GM18511 (cell line): ENCODE measurements at regions not wholly inside any gene's neighbourhood (a gene's known extent, or its start where the extent isn't known, plus 50 kb on each side); places are given as distances from the start of the nearest gene placed in this dataset.
"Not testable (repeated sequence)": the region's sequence is repeated elsewhere in the genome, so short reads cannot be mapped to it uniquely, and the experiment has no call there.

Experiments
- ATAC-seq: cut with Tn5 transposase; IDR thresholded peaks from one replicate; pipeline ENCODE4 v1.9.1; 2021; ENCODE audit warnings: mild to moderate bottlenecking, moderate library complexity; ENCODE audit not compliant: unreplicated experiment

DNA sequence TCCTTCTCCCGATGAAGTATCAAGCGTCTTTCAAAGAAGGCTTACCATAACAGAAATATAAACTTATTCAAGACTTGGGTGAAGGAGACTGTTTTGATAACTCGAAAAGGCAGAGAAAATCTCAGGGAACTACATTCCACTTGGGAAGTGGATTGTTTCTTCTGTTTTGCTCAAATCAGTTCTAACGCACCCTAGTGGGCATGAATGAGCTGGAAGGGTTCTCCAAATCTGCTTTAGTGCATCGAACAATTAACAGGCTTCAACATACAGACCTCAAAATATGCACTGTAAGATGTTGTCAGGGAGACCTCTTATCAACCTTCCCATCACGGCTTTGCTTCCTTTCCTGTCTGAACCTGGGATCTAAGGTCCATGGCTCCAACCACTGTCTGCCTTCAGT lies 392.5 kb downstream of the CD83 start:
- no peak for ATAC-seq

DNA sequence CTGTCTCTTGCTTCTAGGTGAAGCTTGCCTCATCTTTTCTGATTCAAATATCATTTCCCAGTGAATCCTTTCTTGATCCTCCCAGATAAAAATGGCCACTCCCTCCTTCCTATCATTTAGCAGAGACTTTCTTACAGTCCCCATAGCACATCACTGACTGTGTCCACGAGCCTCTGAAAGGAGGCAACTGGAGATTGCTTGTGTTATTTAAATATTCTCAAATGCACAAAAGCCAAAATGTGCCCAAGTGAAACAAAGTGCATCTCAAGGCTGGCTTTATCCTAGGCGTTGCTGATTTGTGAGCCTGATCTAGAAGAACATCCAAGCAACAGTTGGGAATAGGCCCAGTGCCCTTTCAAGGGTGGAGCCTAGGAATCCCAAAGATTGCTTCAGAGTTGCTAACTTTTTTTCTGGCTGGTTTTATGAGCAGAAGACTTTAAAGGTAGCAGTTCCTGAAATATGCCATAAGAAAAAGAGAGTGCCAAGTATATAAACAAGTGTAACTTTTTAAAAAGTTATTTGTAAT lies 393.6 kb downstream of the CD83 start:
- no peak for ATAC-seq

DNA sequence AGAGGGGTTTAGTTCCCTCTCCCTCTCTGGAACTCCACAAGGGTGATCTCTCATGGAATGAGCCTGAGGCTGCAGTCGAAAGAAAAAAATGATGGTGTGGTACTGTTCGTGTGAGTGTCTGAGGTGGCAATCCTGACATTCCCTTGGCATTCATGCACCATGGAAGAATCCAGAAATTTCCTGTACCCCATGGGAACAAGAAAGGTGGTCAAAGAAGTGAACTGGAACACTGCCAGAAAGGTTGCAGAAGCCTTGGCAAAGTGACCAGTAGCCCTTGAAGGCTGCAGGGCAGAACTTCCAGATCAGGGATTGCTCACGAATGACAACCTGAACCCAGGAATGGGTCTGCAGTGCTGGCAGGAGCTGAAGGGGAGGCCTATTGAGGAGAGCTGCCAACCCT lies 394.7 kb downstream of the CD83 start:
- no peak for ATAC-seq

DNA sequence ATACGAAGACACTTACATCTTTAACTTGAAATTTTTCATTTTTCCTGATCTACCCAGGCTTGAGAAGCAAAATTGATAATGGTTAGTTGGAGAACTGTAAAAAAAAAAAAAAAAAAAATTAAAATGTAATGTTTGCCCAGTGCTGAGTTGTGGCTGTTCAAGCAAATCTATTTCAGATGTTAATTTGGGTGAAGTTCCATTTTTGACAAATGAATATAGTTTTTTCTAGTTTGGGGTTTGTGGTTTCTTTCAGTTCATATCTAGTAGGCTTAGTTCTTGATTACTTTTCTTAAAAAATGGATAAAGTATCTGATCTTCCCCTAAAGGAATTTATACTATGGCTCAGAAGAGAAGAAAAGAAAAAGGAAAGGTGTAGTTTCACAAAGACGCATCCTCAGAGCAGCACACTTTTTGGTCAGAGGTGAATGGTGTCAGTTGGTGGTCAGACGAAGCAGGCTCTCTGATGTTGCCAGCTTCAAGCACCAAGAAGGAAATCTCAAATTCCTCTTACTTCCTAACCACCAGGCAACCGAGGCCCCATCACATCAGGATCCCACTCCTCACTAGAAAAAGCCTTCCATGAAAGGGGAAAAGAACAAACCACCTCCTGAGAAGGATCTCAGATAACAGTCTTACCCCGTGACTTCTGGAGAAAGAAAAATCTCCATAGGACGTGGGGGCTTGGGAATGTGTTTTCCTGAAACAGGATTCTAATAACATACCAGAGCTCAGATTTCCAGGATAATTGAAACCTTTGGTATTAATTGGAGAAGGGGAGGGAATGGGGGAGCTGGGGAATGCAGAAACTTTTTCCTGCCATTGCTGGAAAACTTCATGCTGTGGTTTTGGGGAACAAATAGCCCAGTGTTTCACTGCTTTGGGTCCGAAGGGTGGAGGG lies 396.2 kb downstream of the CD83 start:
- ATAC-seq: no peak

DNA sequence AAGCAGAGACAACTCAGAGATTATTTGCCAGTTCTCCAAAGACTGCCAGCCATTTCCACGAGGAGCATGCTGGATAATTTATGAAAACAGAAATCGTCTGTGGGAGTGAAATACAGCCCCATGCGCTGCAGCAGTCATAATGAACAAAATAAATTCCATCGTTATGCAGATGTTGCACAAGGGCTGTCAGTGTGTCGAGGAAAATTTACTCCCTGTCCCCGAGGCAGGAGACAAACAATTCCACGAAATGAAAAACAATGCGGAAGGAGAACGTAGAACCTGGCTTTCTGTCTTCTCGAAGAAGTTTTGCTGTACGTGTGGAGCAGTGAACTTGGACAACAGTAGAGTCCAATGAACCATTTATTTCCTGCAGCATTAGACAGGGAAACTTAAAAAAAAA lies 399.4 kb downstream of the CD83 start:
- no peak for ATAC-seq

DNA sequence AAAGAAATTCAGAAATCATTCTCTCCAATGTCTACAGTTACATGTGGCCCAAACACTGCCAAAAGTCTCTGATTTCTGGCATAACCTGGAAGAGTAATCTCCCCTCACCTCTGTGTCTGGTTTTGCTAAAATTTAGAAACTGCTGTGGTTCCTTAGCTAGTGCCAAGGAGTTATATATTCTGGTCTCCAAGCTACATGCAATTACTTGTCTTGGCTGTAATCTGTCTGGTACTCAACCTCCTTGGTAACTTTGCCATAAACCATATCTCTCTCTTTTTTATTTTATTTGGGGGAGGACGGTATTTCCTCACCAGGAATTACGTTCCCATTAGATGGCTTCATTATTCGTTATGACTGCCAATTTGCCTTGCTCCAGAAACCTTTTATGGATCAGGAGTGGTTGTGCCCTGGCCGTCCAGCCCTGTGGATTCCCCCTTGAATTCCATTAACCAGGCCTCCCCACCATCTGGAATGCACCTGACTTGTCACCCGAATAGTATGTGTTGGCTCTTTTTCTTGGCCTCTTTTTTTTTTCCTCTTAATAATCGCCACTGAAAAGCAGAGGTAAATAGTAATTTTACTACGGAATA lies 400.0 kb downstream of the CD83 start:
- ATAC-seq: no peak

DNA sequence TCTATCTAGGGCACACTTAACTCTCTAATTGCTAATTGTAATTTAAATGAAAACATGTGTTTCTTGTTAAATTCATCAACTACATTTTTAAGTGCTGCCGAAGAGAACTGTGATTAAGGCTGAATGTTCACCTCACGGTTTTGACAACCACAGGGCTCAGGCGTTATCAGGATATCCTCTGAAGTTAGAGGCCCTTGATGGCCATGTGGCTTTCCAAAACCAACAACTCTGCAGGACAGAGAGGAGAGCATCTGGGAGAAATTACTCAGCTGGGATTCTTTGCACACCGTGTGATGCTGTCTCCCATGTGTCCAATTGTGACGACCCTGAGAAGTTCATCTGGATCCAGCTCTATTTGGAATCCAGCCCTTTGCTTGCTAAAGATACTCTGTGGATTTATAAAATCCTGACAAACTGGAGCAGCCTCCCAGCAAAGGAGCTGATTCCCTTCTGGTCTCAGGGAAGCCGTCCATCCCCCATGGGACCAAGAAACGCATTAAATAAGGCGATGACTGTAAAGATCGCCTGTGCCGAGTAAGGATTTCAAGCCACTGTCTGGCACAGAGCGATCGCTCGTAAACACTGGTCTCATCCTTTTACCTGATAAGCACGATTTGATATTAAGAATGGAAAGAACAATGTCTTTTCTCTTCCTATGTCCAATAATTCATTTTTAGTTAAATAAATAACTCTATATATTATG lies 401.1 kb downstream of the CD83 start:
- ATAC-seq: no peak

DNA sequence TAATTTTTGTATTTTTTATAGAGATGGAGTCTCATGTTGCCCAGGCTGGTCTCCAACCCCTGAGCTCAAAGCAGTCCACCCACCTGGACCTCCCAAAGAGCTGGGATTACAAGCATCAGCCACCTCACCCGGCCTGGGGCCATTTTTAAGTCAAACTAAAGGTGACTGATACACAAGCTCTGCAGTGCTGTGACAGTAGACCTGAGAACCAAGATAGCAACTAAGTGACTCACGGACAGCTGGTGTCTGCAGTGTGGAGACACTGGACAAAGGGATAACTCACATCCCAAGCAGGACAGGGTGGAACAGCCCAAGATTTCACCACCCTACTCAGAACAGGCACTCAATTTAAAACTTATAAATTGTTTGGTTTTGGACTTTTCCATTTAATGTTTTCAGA lies 402.5 kb downstream of the CD83 start:
- no peak for ATAC-seq

DNA sequence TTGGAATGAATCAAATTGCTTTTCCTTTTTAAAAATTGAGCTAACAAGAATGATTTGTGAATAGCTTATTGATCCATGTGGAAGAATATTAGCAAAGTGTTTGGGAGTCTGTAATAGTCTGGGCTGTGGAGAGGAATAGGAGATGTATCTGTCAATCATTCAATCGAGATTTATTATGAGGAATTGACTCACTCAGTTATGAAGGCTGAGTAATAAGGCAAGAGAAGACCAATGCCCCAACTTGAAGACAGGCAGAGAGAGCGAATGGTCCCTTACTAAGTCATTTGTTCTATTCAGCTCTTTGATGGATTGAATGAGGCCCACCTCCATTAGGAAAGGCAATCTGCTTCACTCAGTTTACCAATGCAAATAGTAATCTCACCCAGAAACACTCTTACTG lies 403.0 kb downstream of the CD83 start:
- ATAC-seq: no peak

DNA sequence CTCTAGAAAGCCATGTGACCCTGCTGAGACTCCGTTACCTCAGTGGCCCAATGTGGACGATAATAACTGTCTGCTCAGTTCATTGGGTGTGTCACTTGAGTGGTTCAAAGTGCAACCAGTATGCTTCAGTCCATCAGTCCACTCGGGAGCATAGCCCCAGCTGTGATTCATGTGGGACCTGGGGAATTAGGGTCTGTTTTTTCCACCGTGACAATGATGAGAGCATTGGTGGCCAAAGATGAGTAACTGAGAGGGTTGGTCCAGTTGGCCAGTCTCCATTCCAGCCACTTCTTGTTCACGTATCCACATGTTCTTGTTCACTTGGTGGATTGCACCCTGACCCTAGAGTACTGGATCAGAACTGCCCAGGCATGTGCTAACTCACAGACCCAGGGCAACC lies 403.6 kb downstream of the CD83 start:
- no peak for ATAC-seq

DNA sequence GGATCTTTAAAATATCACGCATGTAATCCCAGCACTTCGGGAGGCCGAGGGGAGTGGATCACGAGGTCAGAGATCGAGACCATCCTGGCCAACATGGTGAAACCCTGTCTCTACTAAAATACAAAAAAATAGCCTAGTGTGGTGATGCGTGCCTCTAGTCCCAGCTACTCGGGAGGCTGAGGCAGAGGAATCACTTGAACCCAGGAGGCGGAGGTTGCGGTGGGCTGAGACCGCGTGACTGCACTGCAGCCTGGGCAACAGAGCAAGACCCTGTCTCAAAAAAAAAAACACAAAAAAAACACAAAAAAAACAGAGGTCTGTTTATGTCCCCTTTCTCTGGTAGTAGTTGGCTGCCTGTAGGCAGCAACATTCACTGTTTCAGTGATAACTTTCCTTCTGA lies 404.3 kb downstream of the CD83 start:
- not testable (repeated sequence) for ATAC-seq

DNA sequence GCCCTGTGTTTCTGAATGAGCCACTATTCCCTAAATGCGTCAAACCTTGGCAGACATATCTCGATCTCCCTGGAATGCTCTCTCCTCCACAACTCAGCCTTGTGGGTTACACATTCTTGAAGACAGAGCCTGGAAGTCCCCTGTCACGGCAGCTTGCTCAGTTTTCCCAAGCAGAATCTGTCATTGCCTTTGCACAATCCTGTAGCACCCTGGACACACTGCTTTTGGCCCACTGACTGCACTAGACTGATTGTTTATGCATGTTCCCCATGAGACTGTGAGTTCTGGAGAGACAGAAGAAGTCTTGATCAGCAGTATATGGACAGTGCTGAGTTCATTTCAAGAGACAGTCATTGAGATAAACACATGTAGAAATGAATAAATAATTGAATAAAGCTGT lies 406.7 kb downstream of the CD83 start:
- ATAC-seq: no peak

DNA sequence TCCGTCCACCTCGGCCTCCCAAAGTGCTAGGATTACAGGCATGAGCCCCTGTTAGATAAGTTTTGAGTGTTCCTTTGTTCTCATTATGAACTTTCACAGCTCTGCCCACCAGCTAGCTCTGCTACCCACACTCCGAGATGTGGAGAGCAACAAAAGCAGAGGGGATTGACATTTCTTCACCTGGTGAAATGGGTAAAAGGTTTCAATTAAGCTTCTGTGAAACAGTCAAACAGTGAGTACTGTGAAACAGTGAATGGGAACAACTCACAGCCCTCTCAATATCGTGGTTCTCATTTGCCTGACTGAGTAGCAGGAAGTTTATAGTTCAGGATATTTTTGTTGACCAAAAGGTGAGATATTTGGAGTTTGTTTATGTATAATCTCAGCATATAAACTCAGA lies 412.8 kb downstream of the CD83 start:
- no peak for ATAC-seq

DNA sequence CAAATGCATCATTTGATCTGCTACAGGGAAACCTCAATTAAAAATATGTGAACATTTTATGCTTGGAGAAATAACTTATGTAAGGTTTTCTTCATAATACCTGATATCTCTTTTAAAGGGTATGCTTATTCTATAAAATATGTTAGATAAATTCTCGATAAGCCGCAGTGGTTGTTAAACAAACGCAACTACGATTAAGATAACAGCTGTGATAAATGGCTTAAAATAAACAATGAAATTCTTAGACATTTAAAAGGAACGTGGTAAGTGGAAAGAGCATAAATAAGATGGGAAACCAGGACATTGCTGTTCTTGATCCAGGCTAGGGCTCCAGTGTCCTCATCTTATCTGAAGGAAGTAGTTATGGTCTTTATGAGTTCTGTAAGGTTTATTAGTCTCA lies 415.9 kb downstream of the CD83 start:
- ATAC-seq: no peak

DNA sequence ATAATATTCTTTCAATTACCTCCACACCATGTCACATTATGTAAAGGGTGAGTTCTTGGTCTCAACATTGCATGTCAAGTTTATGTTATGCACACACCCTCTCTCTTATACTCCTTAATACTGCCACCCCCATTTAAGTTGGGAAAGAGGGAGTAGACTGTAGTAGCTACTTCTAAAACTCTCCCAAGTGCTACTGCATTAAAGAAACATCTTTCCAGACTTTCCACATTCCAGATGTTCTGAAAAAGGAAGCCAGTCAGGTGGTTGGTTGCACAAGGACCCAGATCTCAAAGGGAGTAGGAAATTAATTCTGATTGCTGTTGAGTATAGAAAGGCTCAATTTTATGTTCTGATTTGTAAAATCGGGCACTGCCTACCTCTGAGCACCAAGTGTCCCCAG lies 419.5 kb downstream of the CD83 start:
- ATAC-seq: no peak

DNA sequence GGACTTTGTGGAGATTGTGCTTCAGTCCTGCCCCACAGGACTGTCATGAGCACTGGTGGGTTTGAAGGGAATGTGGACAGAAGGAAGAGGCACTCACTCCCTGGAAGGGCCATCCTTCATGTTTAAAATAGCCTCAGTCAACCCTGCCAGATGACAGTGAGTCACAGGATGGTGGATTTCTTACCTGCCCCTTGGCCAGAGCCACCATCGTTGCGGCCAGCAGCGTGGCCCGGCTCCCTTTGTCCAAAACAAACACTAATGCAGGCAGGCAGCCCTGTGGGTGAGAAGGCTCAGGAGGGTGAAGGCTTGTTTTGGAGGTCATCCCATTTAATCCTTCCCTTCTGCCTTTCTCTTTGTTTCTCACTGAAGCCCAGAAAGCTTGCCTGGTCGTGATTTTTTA lies 422.7 kb downstream of the CD83 start:
- ATAC-seq: no peak

DNA sequence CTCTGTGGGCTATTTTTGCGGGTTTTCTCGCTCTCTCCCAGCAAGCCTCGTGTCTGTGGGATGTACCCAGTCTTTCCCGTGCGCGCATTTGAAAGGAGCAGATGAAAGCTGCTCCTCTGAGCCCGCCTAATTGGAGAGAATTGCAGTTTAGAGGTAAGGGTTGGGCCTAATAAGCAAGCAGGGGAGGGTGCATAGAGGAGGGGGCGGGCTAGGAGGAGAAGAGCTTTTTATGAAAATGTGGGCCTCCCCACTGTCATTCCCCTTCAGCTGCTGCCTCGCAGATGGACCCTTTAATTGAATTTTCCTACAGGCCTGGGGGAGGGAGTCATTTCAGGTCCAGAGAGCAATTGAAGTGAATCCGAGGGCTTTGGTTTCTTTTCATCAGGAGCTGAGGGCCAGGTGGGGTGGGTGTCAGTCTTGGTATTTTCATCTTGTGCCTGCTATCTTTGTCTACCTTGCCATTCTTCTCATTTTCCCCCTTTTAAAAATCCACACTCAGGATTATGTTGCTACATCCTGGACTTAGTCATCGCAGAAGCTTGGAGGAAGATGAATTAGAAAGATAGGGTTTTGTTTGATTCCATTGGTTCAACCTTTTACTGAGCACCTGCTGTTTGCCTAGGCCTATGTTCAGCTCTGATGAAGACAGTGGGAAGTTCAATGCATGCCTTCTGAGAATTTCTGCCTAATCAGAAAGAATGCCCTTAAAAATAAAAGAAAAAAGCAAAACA lies 423.4 kb downstream of the CD83 start:
- ATAC-seq: no peak

DNA sequence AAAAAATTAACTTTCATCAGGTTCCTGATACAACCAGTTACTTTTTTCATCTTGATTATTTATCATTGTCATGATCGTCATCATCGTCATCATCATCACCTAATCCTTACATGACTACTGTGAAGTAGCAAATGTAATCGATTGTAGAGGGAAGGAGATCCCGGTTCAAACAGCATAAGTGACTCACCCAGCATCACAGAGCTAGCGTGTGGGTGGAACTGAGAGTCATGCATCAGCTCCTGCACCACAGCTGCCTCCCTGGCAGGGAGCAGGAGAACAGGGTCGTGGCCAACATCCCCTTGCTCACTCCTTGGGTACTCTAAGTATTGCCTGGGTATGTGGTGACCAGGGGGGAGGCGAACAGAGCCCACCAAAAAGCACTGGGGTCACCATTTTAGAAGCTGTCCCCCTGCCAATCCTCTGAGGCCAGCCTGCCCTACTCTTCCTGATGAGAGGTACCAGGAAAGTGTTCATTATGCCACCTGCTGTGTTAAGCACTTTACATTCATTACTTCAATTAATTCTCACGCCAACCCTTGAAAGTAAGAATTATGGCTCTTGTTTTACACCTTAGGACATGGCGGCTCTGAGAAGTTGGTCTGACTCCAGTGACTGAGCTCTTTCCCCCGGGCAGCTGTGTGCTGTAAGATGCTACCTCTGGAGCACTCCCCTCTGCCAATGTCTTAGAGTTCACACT lies 425.2 kb downstream of the CD83 start:
- peak; percentile 88 for ATAC-seq

DNA sequence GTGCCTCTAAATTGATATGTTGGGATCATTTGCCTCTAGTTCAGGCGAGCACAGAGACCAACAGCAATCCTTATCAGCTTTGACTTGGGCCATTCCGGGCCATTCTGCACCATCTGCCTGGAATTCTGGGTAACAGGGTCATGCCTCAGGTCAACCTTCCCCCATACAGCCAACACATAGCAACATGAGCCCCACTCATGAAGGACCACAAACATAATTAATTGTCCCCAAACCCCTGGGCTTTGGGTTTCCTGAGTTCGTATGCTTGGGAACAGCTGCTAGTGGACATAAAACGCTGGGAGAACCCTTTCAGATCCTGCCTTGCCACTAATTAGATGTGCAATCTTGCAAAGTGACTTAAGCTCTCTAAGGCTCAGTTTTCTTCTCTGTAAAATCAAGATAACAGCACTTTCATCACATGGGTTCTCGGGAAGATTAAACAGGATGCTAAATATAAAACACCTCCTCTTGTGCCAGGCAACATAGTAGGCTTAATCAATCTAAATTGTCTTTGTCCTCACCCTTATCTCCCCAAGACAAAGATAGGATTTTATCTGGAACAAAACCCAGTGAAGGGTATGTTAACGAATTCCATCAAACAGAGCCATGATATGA lies 426.5 kb downstream of the CD83 start:
- no peak for ATAC-seq

DNA sequence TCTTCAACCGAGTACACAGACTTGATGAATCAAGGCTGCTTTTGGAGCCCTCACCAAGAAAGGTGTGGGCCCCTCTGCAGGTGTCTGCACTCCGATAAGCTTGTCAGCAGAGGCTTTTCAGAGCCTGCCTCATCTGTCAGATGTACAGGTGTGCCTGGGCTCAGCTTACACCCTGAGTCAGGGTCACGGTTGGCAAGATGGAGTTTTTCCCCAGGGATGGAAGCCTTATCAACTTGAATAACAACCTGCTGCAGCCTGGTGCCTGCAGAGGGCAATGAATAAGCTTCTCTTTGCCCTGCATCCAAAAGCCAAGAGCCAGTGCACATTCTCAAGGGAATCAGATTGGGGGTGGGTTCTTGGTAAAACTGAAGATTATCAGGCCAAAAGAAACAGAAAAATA lies 427.1 kb downstream of the CD83 start:
- no peak for ATAC-seq
